ENCODE measurements at regions not wholly inside any gene's neighbourhood (a gene's known extent, or its start where the extent isn't known, plus 50 kb on each side); places are given as distances from the start of the nearest gene placed in this dataset.

- no peak for TF ChIP-seq CTCF (IDR thresholded peaks at IDR 0.05)
- no peak for TF ChIP-seq EZH2phosphoT487 (IDR thresholded peaks at IDR 0.05)
Measured at GRCh38 chr11:81852896-81853295, 880.8 kb downstream of the FAM181B start.

Measured in neural progenitor cell (in vitro differentiated cells).